ENCODE measurements at regions not wholly inside any gene's neighbourhood (a gene's known extent, or its start where the extent isn't known, plus 50 kb on each side); places are given as distances from the start of the nearest gene placed in this dataset.

DNA sequence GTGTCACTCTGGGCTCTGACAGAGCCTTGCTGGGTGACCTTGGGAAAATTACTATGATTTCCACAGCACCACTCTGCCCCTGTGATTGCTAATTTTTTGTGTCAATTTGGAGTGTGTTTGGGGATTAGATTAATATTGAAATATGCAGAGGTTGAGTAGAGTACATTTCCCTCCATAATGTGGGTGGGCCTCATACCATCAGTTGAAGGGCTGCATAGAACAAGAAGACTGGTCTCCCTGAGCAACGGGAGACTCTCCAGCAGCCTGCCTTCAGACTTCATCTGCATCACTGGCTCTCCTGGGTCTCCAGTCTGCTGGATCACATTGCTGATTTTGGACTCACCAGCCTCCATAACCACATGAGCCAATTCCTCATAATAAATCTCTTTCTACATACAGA is 313.7 kb downstream of the TNS1 start:
- DNase-seq (ENCODE audit: low spot score): no peak

DNA sequence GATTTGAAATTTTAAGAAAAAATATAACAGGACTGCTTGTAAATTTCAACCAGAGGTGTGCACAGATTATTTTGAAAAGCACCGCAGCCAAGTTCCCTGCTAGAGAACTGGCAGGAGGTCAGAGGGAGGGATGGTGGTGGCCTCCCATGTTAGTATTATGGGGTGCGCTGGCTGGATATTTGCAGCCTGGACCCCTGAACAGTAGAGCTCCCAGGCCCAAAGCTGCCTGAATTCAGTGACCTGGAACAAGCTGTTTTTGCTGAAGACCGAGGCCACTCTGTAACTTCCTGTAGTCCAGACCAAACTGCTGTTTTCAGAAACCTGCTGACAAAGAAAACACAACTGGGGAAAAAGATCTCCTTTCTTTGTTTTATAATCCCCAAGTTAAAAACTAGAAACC is 314.3 kb downstream of the TNS1 start:
- DNase-seq (ENCODE audit: low spot score): no peak

- DNase-seq (ENCODE audit: low spot score): no peak
Observed at GRCh38 chr2:217687771-217688170, 315.0 kb downstream of the TNS1 start.

- DNase-seq (ENCODE audit: low spot score): peak; percentile 52
Observed at GRCh38 chr2:217685255-217685605, 317.6 kb downstream of the TNS1 start.

DNA sequence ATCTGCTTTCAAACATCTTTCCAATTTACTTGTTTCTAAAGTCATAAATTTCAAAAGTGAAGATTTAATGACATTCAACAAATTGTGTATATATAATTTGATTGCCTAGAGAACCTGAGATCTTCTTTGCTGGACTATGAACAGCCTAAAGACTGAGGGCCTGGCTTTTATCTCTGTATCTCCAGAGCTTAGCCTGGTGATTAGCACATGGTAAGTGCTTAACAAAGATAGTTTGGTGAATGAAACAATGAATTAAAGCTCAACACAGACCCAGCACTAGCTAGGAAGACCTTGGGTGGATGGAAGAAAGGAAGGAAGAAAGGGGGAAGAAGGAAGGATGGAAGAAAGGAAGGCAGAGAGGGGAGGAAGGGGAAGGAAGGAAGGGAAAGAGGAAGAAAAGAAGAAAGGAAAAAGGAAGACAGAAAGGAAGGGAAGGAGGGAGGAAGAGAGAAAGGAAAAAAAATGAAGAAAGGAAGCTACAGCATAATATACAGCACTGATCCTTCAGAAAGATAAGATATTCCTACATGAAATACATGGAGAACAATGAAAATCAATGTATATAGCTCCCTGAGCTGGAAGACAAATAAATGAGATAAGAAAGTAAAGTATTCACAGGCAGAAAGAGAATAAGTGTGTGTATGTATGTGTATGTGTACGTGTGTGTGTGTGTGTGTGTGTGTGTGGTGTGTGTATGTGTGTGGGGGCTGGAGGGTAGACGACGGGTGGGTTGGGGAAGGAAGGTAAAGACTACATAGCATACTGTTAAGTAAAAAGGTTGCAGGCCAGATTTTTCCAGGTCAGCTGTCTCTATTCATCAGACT is 318.2 kb downstream of the TNS1 start:
- no peak for DNase-seq (ENCODE audit: low spot score)

- DNase-seq (ENCODE audit: low spot score): no peak
Observed at GRCh38 chr2:217683106-217683870, 319.5 kb downstream of the TNS1 start.

- DNase-seq (ENCODE audit: low spot score): no peak
Observed at GRCh38 chr2:217681791-217682190, 321.0 kb downstream of the TNS1 start.

GRCh38 chr2:217680381-217680780 is 322.4 kb downstream of the TNS1 start:
- no peak for DNase-seq (ENCODE audit: low spot score)

DNA sequence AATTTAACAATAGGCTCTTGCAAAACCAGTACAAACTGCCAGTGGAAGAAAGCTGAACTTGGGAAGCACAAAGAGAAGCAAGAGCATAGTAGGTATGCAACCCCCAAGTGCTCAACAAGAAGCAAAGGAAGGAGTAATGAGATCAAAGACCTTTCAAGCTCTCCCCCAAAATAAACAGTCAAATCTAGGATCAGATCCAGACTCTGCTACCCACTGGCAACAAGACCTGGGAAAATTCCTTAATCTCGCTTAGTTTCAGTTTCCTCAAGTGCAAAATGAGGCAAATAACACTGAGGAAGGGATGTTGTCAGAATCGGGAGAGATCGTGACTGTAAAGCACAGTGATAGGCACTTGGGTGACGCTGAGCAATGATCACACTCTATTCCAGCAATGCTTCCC is 329.2 kb downstream of the TNS1 start:
- DNase-seq (ENCODE audit: low spot score): no peak

GRCh38 chr2:217672472-217672871 is 330.3 kb downstream of the TNS1 start:
- DNase-seq (ENCODE audit: low spot score): no peak

DNA sequence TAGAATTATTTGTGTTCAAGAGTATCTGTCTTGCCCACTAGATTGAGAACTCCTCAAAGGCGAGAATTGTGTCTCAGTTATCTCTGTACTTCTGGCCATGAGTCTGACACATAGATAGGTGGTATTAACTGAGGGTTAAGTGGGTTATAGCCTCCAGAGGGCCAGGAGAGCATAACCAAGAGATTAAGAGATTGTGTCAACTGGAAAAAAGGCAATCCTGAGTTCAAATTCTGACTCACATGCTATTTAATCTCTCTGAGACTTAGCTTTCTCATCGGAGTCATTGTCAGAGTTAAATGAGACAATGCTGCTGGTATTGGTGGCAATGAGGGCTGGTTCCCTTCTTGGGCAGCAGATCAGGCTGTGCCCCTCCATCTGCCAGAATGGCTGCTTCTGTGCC is 330.9 kb downstream of the TNS1 start:
- DNase-seq (ENCODE audit: low spot score): no peak

DNA sequence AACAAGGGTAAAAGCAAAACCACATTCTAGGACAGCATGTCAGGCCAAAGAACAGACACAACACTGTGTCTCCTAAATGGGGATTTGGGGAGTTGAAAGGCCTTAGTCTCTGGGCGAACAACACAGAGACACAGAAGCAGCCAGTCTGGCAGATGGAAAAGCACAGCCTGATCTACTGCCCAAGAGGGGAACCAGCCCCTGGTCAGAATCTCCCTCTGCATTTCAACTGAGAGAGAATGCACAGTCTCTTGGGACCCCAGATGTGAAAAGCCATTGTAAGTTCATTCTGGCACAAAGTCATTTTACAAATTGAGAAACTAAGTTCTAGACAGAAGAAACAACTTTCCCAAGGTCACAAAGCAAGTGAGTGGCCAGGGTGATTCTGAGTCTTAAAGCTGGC is 331.7 kb downstream of the TNS1 start:
- no peak for DNase-seq (ENCODE audit: low spot score)

DNA sequence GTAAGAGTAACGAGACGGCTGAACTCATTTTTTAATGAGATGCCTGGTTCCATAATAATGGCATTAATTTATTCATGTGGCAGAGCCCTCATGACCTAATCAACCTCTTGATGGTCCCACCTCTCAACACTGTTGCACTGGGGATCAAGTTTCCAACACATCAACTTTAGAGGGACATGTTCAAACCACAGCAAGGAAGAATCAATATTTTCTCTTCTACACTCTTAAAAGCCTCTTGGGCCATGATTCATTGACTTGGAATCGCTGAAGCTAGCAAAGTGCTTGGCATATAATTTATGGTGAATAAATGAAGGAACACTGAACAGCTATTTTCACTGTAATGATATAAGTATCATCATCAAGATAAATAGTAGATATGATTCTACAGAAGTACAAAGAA is 333.0 kb downstream of the TNS1 start:
- no peak for DNase-seq (ENCODE audit: low spot score)

DNA sequence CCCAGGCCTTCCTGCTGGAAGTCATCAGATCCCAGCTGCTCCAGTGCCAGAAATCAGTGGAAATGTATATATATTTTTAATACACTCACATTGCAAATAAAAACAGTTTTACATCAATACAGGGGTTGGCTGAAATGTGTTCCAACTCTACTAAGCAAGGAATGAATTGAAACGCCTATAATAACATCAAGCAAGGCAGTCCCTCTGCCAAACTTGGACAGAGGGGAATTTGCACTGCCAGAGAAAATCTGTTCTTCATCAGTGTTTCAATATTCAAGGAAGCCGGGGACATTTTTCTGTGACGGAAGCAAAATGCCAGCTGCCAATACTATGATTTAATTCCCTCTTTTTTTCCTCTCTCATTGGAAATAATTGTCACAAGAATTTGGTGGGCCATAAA is 335.3 kb downstream of the TNS1 start:
- DNase-seq (ENCODE audit: low spot score): no peak

GRCh38 chr2:217667035-217667434 is 335.8 kb downstream of the TNS1 start:
- no peak for DNase-seq (ENCODE audit: low spot score)

- no peak for DNase-seq (ENCODE audit: low spot score)
Observed at GRCh38 chr2:217666338-217666737, 336.5 kb downstream of the TNS1 start.

DNA sequence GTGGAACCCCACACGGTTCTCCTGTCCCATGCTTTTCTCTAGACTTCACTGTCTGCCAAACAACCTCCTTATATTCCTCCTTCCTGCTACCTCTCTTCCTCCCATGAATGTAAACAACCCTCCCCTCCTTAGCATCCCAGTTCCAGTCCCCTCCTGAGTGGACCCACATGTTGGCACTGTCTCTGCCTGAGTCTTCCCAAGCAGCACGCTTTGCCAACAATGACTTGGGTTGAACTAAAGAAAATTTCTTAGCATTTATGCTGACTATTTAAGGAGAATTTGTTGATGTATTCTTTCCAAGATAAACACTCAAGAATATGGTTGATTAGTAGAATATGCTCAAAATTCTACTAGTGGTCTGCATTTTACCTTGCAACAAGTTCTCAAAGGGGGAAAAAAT is 338.0 kb downstream of the TNS1 start:
- no peak for DNase-seq (ENCODE audit: low spot score)

GRCh38 chr2:217662984-217663602 is 339.7 kb downstream of the TNS1 start:
- no peak for DNase-seq (ENCODE audit: low spot score)

DNA sequence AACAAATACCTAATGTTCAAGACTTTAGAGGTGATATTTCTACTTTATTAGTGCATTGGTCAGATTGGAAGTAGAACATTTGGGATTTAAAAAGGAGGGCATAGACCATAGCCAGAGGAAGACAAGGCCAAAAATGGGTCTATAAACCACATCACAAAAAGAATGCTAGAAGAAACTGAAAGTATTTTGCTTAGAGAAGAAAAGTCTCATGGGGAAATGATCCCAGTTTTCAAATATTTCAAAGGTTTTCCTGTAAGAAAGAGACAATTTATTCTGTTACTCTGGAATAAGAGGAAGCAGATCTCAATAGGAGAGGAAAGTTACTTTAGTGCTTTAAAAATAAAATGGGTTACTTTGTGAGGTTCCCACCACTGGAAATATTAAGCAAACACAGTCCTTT is 341.4 kb downstream of the TNS1 start:
- no peak for DNase-seq (ENCODE audit: low spot score)

DNA sequence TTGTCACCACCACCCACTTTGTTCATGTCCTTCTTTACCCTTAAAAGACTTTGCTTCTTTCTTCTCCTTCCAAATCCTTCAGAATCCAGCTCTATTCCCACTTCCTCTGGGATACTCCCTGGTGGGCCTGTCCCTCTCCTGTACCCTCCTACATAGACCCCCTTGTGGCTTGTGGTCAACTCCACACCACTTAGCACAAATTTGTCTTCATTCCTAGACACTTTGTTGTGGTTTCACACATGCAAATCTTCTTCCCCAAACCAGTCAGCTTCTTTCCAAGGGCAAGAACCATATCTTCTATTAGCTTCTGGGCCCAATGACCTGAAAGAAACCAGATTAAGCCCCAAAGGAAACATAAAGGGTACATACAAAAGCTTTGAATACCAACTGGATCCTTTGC is 342.4 kb downstream of the TNS1 start:
- DNase-seq (ENCODE audit: low spot score): no peak

DNA sequence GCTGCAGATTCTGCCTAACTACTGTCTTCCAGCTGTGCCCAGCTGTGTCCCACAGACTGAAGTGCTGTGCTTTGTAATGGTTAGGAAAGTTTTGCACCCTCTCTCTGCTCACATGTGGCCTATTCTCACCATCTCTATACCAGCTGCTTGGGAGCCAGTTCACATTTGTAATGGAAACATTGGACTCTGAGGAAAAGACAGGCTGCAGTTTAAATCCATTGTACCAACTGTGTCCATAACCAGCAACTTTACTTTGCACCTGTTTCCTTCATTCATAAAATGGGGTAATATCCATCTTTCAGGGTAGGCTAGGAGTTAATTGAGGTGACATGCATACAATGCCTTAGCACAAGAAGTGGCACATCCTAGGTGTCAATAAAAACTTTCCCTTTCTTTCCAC is 344.0 kb downstream of the TNS1 start:
- no peak for DNase-seq (ENCODE audit: low spot score)

DNA sequence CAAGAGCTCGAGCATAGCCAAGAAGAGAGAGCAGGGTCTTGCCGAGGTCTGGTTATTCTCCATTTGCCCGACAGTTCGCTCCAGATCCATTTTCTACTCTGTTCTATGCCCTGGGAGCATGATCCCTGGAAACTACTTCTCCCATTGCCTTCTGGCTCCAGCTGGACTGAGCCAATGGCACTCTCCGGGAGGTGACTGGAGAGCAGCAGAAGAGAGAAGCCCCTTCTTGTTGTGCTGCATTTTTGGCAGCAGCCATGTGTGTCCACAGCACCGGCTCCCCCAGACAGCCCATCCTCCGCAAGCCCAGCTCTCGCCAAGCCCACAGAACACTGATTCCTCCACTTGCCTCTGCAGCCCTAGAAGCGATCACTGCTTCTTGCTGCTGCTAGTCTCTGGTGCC is 345.5 kb downstream of the TNS1 start:
- no peak for DNase-seq (ENCODE audit: low spot score)

GRCh38 chr2:217656316-217656715 is 346.5 kb downstream of the TNS1 start:
- DNase-seq (ENCODE audit: low spot score): no peak
